ENCODE measurements at regions not wholly inside any gene's neighbourhood (a gene's known extent, or its start where the extent isn't known, plus 50 kb on each side); places are given as distances from the start of the nearest gene placed in this dataset.

DNA sequence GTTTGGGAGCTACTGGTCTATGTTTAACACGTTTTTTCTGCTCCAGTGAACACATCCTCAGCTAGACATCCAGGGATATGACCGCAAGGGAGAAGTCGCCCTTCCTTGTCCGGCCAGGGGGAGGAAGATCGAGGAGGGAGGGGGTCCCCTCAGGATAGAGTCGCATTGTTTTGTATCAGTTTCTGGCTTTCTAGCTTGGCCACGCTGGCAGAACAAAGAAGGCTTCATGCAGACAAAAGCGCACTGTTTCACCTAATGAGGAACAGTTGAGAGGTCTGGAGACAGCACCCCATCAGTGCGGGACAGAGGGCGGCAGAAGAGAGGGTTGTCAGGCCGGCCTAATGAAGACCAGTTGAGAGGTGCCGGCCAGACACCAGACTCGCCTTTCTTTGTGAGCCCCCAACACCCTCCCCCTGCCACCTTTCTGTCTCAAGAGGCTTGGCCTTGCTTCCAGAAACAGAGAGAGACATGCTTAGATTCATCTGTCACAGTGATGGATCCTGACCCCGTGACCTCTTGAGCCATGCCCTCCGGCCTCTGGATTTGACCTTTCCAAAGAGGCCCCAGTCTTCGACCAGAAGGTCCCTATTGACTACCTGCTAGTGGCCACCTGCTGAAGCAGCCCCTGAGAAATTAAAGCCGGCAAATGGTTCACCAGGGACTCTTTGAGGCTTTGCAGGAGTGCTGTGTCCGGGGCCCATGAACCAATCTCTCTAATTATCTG, 254.7 kb upstream of the TBX3 start:
- TF ChIP-seq ZNF274 (IDR thresholded peaks at IDR 0.05; ENCODE audit: low read depth, low read length) (no peak), YY1 (IDR thresholded peaks at IDR 0.05; ENCODE audit: insufficient read depth, insufficient read length) (no peak)

All from NT2/D1 (cell line).